ENCODE measurements at regions not wholly inside any gene's neighbourhood (a gene's known extent, or its start where the extent isn't known, plus 50 kb on each side); places are given as distances from the start of the nearest gene placed in this dataset.

GRCh38 chr5:6112125-6112524 lies 266.2 kb downstream of the MED10 start:
- TF ChIP-seq CTCF (conservative IDR thresholded peaks at IDR 0.05; ENCODE audit: low read length) = no peak
- no peak overlapping the region for H3K4me3 ChIP-seq (ENCODE audit: low read length)
- no peak for DNase-seq (ENCODE audit: low read depth)

DNA sequence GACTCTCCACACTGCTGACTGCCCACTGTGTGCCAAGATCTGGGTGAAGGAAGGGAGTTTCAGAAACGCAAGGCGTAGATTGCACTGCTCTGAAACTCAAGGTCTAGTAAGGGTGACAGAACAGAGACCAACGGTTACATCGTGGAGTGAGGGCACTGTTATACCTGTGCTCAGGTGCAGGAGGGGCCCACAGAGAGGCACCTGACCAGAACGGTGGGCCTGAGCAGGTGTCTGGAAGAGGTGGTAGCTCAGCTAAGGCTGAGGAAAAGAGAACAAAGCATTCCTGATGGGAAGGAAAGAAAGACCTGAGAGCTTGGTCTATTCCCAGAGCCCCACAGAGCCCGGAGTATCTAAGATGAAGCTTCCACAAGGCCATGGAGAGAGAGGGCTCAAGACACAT lies 267.2 kb downstream of the MED10 start:
- DNase-seq (ENCODE audit: low read depth) = no peak
- no peak for TF ChIP-seq CTCF (conservative IDR thresholded peaks at IDR 0.05; ENCODE audit: low read length)
- H3K4me3 ChIP-seq (ENCODE audit: low read length) = no peak overlapping the region

- H3K4me3 ChIP-seq (ENCODE audit: low read length) = no peak overlapping the region
- DNase-seq (ENCODE audit: low read depth) = no peak
- TF ChIP-seq CTCF (conservative IDR thresholded peaks at IDR 0.05; ENCODE audit: low read length) = no peak
Measured at GRCh38 chr5:6110441-6111005, 267.8 kb downstream of the MED10 start.

- TF ChIP-seq CTCF (conservative IDR thresholded peaks at IDR 0.05; ENCODE audit: low read length) = no peak
- DNase-seq (ENCODE audit: low read depth) = no peak
- H3K4me3 ChIP-seq (ENCODE audit: low read length) = no peak overlapping the region
Measured at GRCh38 chr5:6108981-6109825, 269.1 kb downstream of the MED10 start.

DNA sequence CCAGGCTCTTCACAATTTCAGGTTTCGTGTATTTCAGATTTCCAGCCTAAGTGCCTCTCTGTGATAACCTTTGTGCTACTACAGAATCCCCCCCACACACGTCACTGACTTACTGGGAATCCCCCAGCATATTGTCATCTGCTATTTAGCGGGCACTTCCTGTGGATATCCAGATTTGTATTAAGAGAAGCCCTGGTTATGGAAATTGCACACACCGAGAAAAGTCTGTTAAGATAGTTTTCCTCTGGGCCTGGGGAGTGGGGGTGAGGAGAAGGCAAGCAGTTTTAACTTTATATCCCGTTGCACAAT lies 269.9 kb downstream of the MED10 start:
- no peak overlapping the region for H3K4me3 ChIP-seq (ENCODE audit: low read length)
- no peak for TF ChIP-seq CTCF (conservative IDR thresholded peaks at IDR 0.05; ENCODE audit: low read length)
- no peak for DNase-seq (ENCODE audit: low read depth)

- DNase-seq (ENCODE audit: low read depth) = no peak
- TF ChIP-seq CTCF (conservative IDR thresholded peaks at IDR 0.05; ENCODE audit: low read length) = no peak
- no peak overlapping the region for H3K4me3 ChIP-seq (ENCODE audit: low read length)
Measured at GRCh38 chr5:6107675-6108539, 270.4 kb downstream of the MED10 start.
